ENCODE measurements at regions not wholly inside any gene's neighbourhood (a gene's known extent, or its start where the extent isn't known, plus 50 kb on each side); places are given as distances from the start of the nearest gene placed in this dataset.

DNA sequence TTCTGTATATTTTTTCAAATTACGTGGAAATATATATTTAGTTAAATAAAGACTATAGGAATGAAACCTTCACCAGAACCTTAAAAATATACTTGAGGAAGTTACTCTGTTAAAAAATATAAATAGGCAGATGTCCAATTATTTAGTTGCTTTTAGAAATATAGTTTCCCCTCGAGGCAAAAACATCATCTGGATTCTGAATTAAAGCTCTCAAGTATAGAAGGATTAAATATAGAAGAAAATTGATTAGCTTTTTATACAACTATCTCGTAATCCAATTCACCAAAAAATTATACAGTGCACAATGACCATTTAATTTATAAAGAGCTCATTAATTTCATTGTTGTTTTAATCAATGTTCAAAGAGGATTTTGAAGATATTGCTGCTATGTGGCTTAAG, 601.4 kb downstream of the GABRG2 start:
- TF ChIP-seq, protein P1, sequence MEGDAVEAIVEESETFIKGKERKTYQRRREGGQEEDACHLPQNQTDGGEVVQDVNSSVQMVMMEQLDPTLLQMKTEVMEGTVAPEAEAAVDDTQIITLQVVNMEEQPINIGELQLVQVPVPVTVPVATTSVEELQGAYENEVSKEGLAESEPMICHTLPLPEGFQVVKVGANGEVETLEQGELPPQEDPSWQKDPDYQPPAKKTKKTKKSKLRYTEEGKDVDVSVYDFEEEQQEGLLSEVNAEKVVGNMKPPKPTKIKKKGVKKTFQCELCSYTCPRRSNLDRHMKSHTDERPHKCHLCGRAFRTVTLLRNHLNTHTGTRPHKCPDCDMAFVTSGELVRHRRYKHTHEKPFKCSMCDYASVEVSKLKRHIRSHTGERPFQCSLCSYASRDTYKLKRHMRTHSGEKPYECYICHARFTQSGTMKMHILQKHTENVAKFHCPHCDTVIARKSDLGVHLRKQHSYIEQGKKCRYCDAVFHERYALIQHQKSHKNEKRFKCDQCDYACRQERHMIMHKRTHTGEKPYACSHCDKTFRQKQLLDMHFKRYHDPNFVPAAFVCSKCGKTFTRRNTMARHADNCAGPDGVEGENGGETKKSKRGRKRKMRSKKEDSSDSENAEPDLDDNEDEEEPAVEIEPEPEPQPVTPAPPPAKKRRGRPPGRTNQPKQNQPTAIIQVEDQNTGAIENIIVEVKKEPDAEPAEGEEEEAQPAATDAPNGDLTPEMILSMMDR (IDR thresholded peaks at IDR 0.05) = no peak
- TF ChIP-seq EP300 (IDR thresholded peaks at IDR 0.05) (no peak), SMC3 (IDR thresholded peaks at IDR 0.05) (no peak), POLR2A (IDR thresholded peaks at IDR 0.05; ENCODE audit: low read length) (no peak), RAD21 (conservative IDR thresholded peaks at IDR 0.05 in 1 of 2, IDR thresholded peaks at IDR 0.05 in 1 of 2) (no peak)
- TF ChIP-seq, protein P2, sequence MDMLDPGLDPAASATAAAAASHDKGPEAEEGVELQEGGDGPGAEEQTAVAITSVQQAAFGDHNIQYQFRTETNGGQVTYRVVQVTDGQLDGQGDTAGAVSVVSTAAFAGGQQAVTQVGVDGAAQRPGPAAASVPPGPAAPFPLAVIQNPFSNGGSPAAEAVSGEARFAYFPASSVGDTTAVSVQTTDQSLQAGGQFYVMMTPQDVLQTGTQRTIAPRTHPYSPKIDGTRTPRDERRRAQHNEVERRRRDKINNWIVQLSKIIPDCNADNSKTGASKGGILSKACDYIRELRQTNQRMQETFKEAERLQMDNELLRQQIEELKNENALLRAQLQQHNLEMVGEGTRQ (IDR thresholded peaks at IDR 0.05) = no peak
